ENCODE measurements at regions not wholly inside any gene's neighbourhood (a gene's known extent, or its start where the extent isn't known, plus 50 kb on each side); places are given as distances from the start of the nearest gene placed in this dataset.

- Histone ChIP-seq H3K4me3 (replicated peaks; ENCODE audit: insufficient read depth, low read length) (no peak overlapping the region), H3K27me3 (ENCODE audit: insufficient read depth, poor library complexity, severe bottlenecking) (no peaks in the 10 kb centered on the region), H3K27ac (replicated peaks) (no peak overlapping the region)
- no peak for DNase-seq (ENCODE audit: low read depth in 1 of 2, low spot score in 1 of 2)
- TF ChIP-seq CTCF (IDR thresholded peaks at IDR 0.05; ENCODE audit: insufficient read depth, low read length) (no peak), REST (IDR thresholded peaks at IDR 0.05; ENCODE audit: insufficient replicate concordance, low read depth) (no peak), GABPA (IDR thresholded peaks at IDR 0.05; ENCODE audit: low read depth) (no peak), SPI1 (IDR thresholded peaks at IDR 0.05; ENCODE audit: borderline replicate concordance, low read depth) (no peak), POLR2AphosphoS5 (IDR thresholded peaks at IDR 0.05; ENCODE audit: low read depth) (no peak)
Observed at GRCh38 chr5:169460896-169461295, 122.7 kb upstream of the SPDL1 start.

GRCh38 chr5:169460123-169460522 is 123.5 kb upstream of the SPDL1 start:
- H3K27me3 ChIP-seq (ENCODE audit: insufficient read depth, poor library complexity, severe bottlenecking), result no peaks in the 10 kb centered on the region
- no peak for DNase-seq (ENCODE audit: low read depth in 1 of 2, low spot score in 1 of 2)
- H3K4me3 ChIP-seq (replicated peaks; ENCODE audit: insufficient read depth, low read length), result no peak overlapping the region
- TF ChIP-seq POLR2AphosphoS5 (IDR thresholded peaks at IDR 0.05; ENCODE audit: low read depth) (no peak), CTCF (IDR thresholded peaks at IDR 0.05; ENCODE audit: insufficient read depth, low read length) (no peak), REST (IDR thresholded peaks at IDR 0.05; ENCODE audit: insufficient replicate concordance, low read depth) (no peak), SPI1 (IDR thresholded peaks at IDR 0.05; ENCODE audit: borderline replicate concordance, low read depth) (no peak), GABPA (IDR thresholded peaks at IDR 0.05; ENCODE audit: low read depth) (no peak)
- no peak overlapping the region for H3K27ac ChIP-seq (replicated peaks)

- Histone ChIP-seq H3K4me3 (replicated peaks; ENCODE audit: insufficient read depth, low read length) (no peak overlapping the region), H3K27ac (replicated peaks) (no peak overlapping the region), H3K27me3 (ENCODE audit: insufficient read depth, poor library complexity, severe bottlenecking) (no peaks in the 10 kb centered on the region)
- no peak for DNase-seq (ENCODE audit: low read depth in 1 of 2, low spot score in 1 of 2)
- no peak for TF ChIP-seq CTCF (IDR thresholded peaks at IDR 0.05; ENCODE audit: insufficient read depth, low read length)
- no peak for TF ChIP-seq SPI1 (IDR thresholded peaks at IDR 0.05; ENCODE audit: borderline replicate concordance, low read depth)
- TF ChIP-seq POLR2AphosphoS5 (IDR thresholded peaks at IDR 0.05; ENCODE audit: low read depth), result no peak
- TF ChIP-seq GABPA (IDR thresholded peaks at IDR 0.05; ENCODE audit: low read depth), result no peak
- TF ChIP-seq REST (IDR thresholded peaks at IDR 0.05; ENCODE audit: insufficient replicate concordance, low read depth), result no peak
Observed at GRCh38 chr5:169458221-169458620, 125.4 kb upstream of the SPDL1 start.

All from HL-60 (cell line).